Stomach (tissue), 4 donors: ENCODE measurements at regions not wholly inside any gene's neighbourhood (a gene's known extent, or its start where the extent isn't known, plus 50 kb on each side); places are given as distances from the start of the nearest gene placed in this dataset.

ENCODE experiments used
- CTCF ChIP-seq, 7 experiments: fragments of 450-650 bp in 4 of 7; fragments of 200-600 bp in 3 of 7; sonication (generic) in 3 of 7; IDR thresholded peaks; one replicate each; pipeline ENCODE4 v1.5.1; 2016 to 2019; ENCODE audit warnings: antibody characterized with exemption in 7 of 7, control low read depth in 2 of 7, mild to moderate bottlenecking in 1 of 7
- POLR2AphosphoS5 ChIP-seq, 3 donors: sonication (generic); formaldehyde crosslinking; IDR thresholded peaks; one replicate each; pipeline ENCODE4 v1.6.1; 2016; ENCODE audit warnings: antibody characterized with exemption in 3 of 3

GRCh38 chr13:34241332-34241731 is 423.4 kb downstream of the RFC3 start:
- TF ChIP-seq CTCF (IDR thresholded peaks at IDR 0.05) = no peak
- no peak for TF ChIP-seq POLR2AphosphoS5 (IDR thresholded peaks at IDR 0.05)
